Esophagus mucosa (tissue), 1 donor: ENCODE measurements at regions not wholly inside any gene's neighbourhood (a gene's known extent, or its start where the extent isn't known, plus 50 kb on each side); places are given as distances from the start of the nearest gene placed in this dataset.

Experiments
- ATAC-seq: fragments of 200-7000 bp; cut with Tn5 transposase; one replicate; pipeline ENCODE4 v1.9.1; 2020
- donor health status: DM: yes; HTN: yes; CAD: no.

GRCh38 chr10:61547297-61547696 is 94.1 kb upstream of the TMEM26 start:
- no peak for ATAC-seq

GRCh38 chr10:61545170-61545569 is 92.0 kb upstream of the TMEM26 start:
- ATAC-seq, result no peak

GRCh38 chr10:61543831-61544230 is 90.7 kb upstream of the TMEM26 start:
- no peak for ATAC-seq

GRCh38 chr10:61542596-61542995 is 89.4 kb upstream of the TMEM26 start:
- no peak for ATAC-seq

- ATAC-seq, result no peak
Observed at GRCh38 chr10:61541960-61542359, 88.8 kb upstream of the TMEM26 start.

DNA sequence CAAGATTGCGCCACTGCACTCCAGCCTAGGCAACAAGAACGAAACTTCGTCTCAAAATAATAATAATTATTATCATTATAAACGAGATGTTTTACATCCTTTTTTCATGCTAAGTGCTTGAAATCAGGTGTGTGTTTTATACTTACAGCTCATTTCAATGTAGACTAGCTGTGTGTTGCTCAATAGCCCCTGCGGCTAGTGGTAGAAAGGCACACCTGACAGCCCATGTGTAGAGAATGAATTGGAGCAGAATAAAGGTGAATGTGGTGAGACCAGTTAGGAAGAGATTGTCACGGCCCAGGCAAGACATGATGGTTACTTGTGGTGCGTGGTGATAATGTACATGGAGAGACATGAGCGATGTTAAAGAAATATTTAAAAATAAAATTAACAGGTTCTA is 86.7 kb upstream of the TMEM26 start:
- no peak for ATAC-seq

GRCh38 chr10:61529208-61529607 is 76.0 kb upstream of the TMEM26 start:
- no peak for ATAC-seq

DNA sequence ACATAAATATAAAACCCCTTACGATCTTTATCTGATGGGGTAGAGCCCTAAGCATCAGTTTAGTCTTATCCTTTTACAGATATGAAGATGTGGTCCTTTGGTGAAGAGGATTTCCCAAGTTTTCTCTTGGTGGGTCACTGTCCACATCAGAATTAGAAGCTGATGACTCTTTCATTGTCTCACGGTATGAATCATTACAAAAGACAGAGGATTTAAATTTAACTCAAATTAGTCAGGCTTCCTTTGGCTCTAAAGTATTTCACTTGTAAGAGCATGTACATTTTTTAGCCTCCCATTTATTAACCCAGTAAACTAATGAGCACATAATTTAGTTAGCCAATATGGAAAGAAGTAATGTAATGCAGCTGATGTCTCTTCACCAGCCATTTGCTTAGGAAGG is 49.9 kb upstream of the TMEM26 start:
- ATAC-seq, result no peak
